ENCODE measurements at regions not wholly inside any gene's neighbourhood (a gene's known extent, or its start where the extent isn't known, plus 50 kb on each side); places are given as distances from the start of the nearest gene placed in this dataset.

DNA sequence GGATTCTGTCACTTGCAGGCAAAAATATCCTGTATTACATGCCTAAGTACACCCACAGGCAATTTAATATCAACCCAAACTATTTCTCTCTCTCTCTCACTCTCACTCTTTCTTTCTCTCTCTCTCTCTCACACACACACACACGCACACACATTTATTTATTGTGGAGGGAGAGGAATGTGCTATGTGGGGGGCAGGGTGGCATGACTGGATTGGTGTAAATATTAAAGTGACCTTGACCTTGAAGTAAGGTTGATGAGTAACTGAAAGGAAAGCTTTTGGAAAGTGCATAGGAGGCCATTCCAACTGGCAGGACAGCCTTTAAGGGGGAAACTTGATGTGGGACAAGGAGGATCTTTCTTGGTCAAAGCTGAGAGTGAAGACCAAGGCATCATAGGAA lies 589.7 kb upstream of the KIRREL3 start:
- TF ChIP-seq, protein P1, sequence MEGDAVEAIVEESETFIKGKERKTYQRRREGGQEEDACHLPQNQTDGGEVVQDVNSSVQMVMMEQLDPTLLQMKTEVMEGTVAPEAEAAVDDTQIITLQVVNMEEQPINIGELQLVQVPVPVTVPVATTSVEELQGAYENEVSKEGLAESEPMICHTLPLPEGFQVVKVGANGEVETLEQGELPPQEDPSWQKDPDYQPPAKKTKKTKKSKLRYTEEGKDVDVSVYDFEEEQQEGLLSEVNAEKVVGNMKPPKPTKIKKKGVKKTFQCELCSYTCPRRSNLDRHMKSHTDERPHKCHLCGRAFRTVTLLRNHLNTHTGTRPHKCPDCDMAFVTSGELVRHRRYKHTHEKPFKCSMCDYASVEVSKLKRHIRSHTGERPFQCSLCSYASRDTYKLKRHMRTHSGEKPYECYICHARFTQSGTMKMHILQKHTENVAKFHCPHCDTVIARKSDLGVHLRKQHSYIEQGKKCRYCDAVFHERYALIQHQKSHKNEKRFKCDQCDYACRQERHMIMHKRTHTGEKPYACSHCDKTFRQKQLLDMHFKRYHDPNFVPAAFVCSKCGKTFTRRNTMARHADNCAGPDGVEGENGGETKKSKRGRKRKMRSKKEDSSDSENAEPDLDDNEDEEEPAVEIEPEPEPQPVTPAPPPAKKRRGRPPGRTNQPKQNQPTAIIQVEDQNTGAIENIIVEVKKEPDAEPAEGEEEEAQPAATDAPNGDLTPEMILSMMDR (conservative IDR thresholded peaks at IDR 0.05; ENCODE audit: low read depth, low read length): no peak
- TF ChIP-seq BHLHE40 (IDR thresholded peaks at IDR 0.05; ENCODE audit: low read depth, low read length): no peak
- TF ChIP-seq RAD21 (IDR thresholded peaks at IDR 0.05; ENCODE audit: low read length): no peak
- no peak for TF ChIP-seq POLR2A (IDR thresholded peaks at IDR 0.05; ENCODE audit: low read depth, low read length)
- no peak for TF ChIP-seq MXI1 (IDR thresholded peaks at IDR 0.05; ENCODE audit: borderline replicate concordance, low read depth, low read length)
- TF ChIP-seq, protein P2, sequence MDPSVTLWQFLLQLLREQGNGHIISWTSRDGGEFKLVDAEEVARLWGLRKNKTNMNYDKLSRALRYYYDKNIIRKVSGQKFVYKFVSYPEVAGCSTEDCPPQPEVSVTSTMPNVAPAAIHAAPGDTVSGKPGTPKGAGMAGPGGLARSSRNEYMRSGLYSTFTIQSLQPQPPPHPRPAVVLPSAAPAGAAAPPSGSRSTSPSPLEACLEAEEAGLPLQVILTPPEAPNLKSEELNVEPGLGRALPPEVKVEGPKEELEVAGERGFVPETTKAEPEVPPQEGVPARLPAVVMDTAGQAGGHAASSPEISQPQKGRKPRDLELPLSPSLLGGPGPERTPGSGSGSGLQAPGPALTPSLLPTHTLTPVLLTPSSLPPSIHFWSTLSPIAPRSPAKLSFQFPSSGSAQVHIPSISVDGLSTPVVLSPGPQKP (IDR thresholded peaks at IDR 0.05; ENCODE audit: borderline replicate concordance, low read depth, low read length): no peak
- TF ChIP-seq CHD1 (IDR thresholded peaks at IDR 0.05; ENCODE audit: low read depth, low read length): no peak
- no peak for TF ChIP-seq FOS (IDR thresholded peaks at IDR 0.05; ENCODE audit: low read depth, low read length)
